Osteoblast (primary cell): ENCODE measurements at regions not wholly inside any gene's neighbourhood (a gene's known extent, or its start where the extent isn't known, plus 50 kb on each side); places are given as distances from the start of the nearest gene placed in this dataset.

Experiments
- DNase-seq: peaks from one replicate; pipeline ENCODE4 v3.0.0; 2011; ENCODE audit warnings: low spot score, mixed read lengths; ENCODE audit not compliant: insufficient read length; ENCODE audit errors: missing footprints
- H2AFZ ChIP-seq: 2 replicates; pipeline ENCODE4 v1.6.0; 2011; ENCODE audit warnings: mild to moderate bottlenecking, low read length
- H3K27ac ChIP-seq: 2 replicates; pipeline ENCODE4 v1.5.1; 2011; ENCODE audit warnings: mild to moderate bottlenecking, low read depth, low read length, moderate library complexity
- H3K27me3 ChIP-seq: 2 replicates; pipeline ENCODE4 v1.6.0; 2012; ENCODE audit warnings: mild to moderate bottlenecking, control low read depth, inconsistent platforms, low read length, moderate library complexity; ENCODE audit not compliant: insufficient read depth
- H3K36me3 ChIP-seq: 2 replicates; pipeline ENCODE4 v1.5.1; 2011; ENCODE audit warnings: mild to moderate bottlenecking, low read length, control low read depth, moderate library complexity; ENCODE audit not compliant: insufficient read depth
- H3K4me1 ChIP-seq: 2 replicates; pipeline ENCODE4 v1.5.1; 2011; ENCODE audit warnings: mild to moderate bottlenecking, low read length, control low read depth, moderate library complexity; ENCODE audit not compliant: insufficient read depth
- H3K4me2 ChIP-seq: 2 replicates; pipeline ENCODE4 v1.6.0; 2011; ENCODE audit warnings: mild to moderate bottlenecking, low read length; ENCODE audit not compliant: insufficient read depth
- H3K4me3 ChIP-seq: fragments of 200-600 bp; sonication (generic); 3 replicates; pipeline ENCODE4 v1.5.1; 2012; ENCODE audit warnings: mild to moderate bottlenecking, low read length, inconsistent platforms; ENCODE audit not compliant: insufficient read depth
- H3K79me2 ChIP-seq: 2 replicates; pipeline ENCODE4 v1.6.0; 2012; ENCODE audit warnings: mild to moderate bottlenecking, low read length, control low read depth, inconsistent platforms; ENCODE audit not compliant: insufficient read depth
- H3K9me3 ChIP-seq: 2 replicates; pipeline ENCODE4 v1.5.1; 2011; ENCODE audit warnings: low read depth, low read length, control low read depth
- H4K20me1 ChIP-seq: 2 replicates; pipeline ENCODE4 v1.6.0; 2012; ENCODE audit warnings: mild to moderate bottlenecking, low read length, control low read depth; ENCODE audit not compliant: insufficient read depth
- TF ChIP-seq, protein P1 (sequence below): IDR thresholded peaks from 2 replicates; pipeline ENCODE4 v1.5.1; 2011; ENCODE audit warnings: mild to moderate bottlenecking, low read depth, low read length, moderate library complexity; ENCODE audit errors: extremely low read depth

DNA sequence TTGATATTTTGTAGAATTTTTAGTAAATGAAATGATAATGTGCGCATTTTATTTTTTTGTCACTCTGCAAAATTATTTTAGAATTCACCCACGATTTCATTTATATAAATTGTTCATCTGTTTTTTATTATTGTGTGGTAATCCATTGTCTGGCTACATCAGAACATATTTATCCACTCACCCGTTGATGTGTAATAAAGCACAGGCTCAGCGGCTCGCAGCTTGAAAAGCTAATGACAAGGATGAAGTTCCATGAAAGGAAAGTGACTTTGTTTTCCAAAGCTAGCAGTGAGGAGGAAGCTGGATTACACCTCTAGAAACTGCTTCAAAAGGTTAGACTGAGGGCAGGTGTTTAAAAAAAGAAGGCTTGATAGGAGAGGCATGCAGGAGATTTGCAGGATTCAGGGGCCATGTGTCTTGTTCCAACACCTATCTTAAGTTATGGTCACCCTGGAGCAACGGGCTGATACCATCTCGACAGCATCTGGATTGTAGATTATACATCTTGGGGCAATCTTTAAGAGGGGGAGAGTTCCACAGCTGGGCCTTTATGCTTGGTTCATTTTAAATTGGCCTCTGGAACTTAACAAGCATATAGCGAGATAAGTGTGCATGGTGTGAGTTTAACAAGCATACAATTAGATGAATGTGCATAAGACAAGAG, 194.1 kb downstream of the TMTC3 start:
- no peaks in the 10 kb centered on the region for H3K36me3 ChIP-seq
- H2AFZ ChIP-seq = peak overlapping the region; percentile 33
- H3K4me2 ChIP-seq = no peak overlapping the region
- H3K27me3 ChIP-seq = no peaks in the 10 kb centered on the region
- peaks cover 31% of the 10 kb centered on the region for H3K4me1 ChIP-seq
- H3K27ac ChIP-seq = no peak overlapping the region
- DNase-seq = no peak
- TF ChIP-seq, protein P1, sequence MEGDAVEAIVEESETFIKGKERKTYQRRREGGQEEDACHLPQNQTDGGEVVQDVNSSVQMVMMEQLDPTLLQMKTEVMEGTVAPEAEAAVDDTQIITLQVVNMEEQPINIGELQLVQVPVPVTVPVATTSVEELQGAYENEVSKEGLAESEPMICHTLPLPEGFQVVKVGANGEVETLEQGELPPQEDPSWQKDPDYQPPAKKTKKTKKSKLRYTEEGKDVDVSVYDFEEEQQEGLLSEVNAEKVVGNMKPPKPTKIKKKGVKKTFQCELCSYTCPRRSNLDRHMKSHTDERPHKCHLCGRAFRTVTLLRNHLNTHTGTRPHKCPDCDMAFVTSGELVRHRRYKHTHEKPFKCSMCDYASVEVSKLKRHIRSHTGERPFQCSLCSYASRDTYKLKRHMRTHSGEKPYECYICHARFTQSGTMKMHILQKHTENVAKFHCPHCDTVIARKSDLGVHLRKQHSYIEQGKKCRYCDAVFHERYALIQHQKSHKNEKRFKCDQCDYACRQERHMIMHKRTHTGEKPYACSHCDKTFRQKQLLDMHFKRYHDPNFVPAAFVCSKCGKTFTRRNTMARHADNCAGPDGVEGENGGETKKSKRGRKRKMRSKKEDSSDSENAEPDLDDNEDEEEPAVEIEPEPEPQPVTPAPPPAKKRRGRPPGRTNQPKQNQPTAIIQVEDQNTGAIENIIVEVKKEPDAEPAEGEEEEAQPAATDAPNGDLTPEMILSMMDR = no peak
- H3K9me3 ChIP-seq = no peaks in the 10 kb centered on the region
- H3K4me3 ChIP-seq = no peak overlapping the region
- H4K20me1 ChIP-seq = no peaks in the 10 kb centered on the region
- no peaks in the 10 kb centered on the region for H3K79me2 ChIP-seq

DNA sequence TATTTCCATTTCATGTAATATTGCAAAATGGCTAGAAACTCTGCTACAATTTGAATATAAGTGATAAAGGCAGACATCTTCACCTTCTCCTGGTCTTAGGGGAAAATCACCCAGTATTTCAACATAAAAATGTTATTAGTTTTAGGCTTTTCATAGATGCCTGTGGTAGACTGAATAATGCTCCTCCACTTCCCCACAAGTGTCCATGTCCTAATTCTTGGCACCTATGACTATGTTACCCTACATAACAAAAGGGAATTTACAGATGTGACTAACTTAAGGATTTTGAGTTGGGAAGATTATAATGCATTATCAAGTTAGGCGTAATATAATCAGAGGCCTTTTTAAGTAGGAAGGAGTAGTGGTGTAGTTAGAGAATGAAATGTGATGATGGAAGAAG, 196.4 kb downstream of the TMTC3 start:
- Histone ChIP-seq H2AFZ (no peak overlapping the region), H3K27ac (peak overlapping the region; percentile 17), H3K9me3 (no peaks in the 10 kb centered on the region), H3K4me2 (no peak overlapping the region), H3K27me3 (no peaks in the 10 kb centered on the region), H3K4me3 (no peak overlapping the region), H3K4me1 (peaks cover 25% of the 10 kb centered on the region), H3K36me3 (no peaks in the 10 kb centered on the region), H3K79me2 (no peaks in the 10 kb centered on the region), H4K20me1 (no peaks in the 10 kb centered on the region)
- DNase-seq = no peak
- TF ChIP-seq, protein P1 = no peak

DNA sequence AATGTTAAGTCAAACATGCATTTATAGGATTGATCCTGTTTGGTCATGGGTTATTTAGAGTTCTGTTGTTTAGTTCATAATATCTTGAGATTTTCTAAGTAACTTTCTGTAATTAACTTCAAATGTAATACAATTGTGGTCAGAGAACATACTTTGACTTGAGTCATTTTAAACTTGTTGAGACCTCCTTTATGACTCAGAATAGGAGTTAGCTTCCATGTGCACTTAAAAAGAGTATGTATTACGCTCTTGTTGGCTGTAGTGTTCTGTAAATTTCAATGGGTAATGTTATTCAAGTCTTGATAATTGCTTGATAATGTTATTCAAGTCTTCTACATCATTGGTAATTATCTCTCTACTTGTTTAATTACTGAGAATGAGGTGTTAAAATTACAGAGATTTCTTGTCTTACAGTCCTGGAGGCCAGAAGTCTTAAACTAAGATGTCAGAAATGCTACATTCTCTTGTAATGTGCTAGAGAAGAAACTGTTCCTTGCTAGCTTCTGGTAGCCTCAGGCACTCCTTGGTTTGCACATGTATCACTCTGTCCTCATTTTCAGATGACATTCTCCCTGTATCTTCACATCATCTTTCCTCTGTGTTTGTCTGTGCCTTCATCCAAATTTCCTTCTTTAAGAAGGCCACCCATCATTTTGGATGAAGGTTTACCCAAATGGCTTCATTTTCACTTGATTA, 197.3 kb downstream of the TMTC3 start:
- Histone ChIP-seq H3K36me3 (no peaks in the 10 kb centered on the region), H3K4me3 (no peak overlapping the region), H2AFZ (no peak overlapping the region), H4K20me1 (no peaks in the 10 kb centered on the region), H3K4me2 (no peak overlapping the region), H3K79me2 (no peaks in the 10 kb centered on the region), H3K27ac (peak overlapping the region; percentile 17), H3K27me3 (no peaks in the 10 kb centered on the region), H3K4me1 (peaks cover 21% of the 10 kb centered on the region), H3K9me3 (no peaks in the 10 kb centered on the region)
- no peak for DNase-seq
- TF ChIP-seq, protein P1 = no peak

DNA sequence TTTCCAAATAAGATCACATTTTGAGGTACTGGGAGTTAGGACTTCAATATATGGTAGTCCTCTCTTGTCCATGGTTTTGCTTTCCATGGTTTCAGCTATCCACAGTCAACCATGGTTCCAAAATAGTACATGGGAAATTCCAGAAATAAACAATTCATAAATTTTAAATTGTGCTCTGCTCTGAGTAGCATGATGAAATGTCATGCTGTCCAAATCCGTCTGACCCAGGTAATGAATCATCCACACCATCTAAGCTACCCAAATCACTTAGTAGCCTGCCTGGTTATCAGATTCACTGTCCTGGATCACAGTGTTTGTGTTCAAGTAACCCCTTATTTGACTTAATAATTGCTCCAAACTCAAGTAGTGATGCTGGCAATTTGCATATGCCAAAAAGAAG, 197.9 kb downstream of the TMTC3 start:
- Histone ChIP-seq H3K27ac (peak overlapping the region; percentile 6), H2AFZ (no peak overlapping the region), H3K9me3 (no peaks in the 10 kb centered on the region), H3K4me3 (no peak overlapping the region), H3K27me3 (no peaks in the 10 kb centered on the region), H3K36me3 (no peaks in the 10 kb centered on the region), H3K79me2 (no peaks in the 10 kb centered on the region), H3K4me2 (no peak overlapping the region), H4K20me1 (no peaks in the 10 kb centered on the region), H3K4me1 (peaks cover 17% of the 10 kb centered on the region)
- TF ChIP-seq, protein P1 = no peak
- no peak for DNase-seq
